Endothelial cell of umbilical vein (primary cell): ENCODE measurements at regions not wholly inside any gene's neighbourhood (a gene's known extent, or its start where the extent isn't known, plus 50 kb on each side); places are given as distances from the start of the nearest gene placed in this dataset.

Experiments used
- BruUV-seq: library from RNA; stranded (reverse); fragments of 400-500 nt; replicated peaks from 2 replicates; lab custom pipeline; 2021; lab: Mats Ljungman, UMichigan
- CTCF ChIA-PET: fragments of 300-600, 350-600 bp; sonication (Branson Sonifier 250); formaldehyde crosslinking; loops from one replicate; lab custom pipeline; 2021; ENCODE audit warnings: antibody characterized with exemption, inconsistent platforms; lab: Charles Lee
- POLR2A ChIA-PET: fragments of 300-600, 350-600 bp; sonication (Branson Sonifier 250); formaldehyde crosslinking; loops from one replicate; lab custom pipeline; 2021; ENCODE audit warnings: antibody characterized with exemption, inconsistent platforms; lab: Charles Lee
- DNase-seq: peaks from one replicate; pipeline ENCODE4 v3.0.0-alpha.2; 2011; ENCODE audit warnings: low read depth, low spot score
- FAIRE-seq: peaks from 2 replicates; lab custom pipeline; 2011; peaks lifted over from hg19 to GRCh38; lab: Jason Lieb, UNC
- H2AFZ ChIP-seq: 2 replicates; pipeline ENCODE4 v1.6.0; 2012; ENCODE audit warnings: low read depth, low read length, control low read depth, inconsistent platforms
- H3K27ac ChIP-seq: 2 replicates; pipeline ENCODE4 v1.5.1; 2011; ENCODE audit warnings: low read depth, mild to moderate bottlenecking, control low read depth, low read length, moderate library complexity; ENCODE audit not compliant: insufficient read depth
- H3K27me3 ChIP-seq, 2 experiments: 2 replicates each; pipeline versions ENCODE4 v1.6.0 to v1.6.1; 2011; ENCODE audit warnings: low read length in 2 of 2, mixed read lengths in 1 of 2; ENCODE audit not compliant: control insufficient read depth in 2 of 2, insufficient read depth in 2 of 2
- H3K36me3 ChIP-seq, 2 experiments: 2 replicates in 1 of 2; 3 replicates in 1 of 2; pipeline ENCODE4 v1.5.1; 2011; ENCODE audit warnings: low read length in 2 of 2, mild to moderate bottlenecking in 1 of 2, moderate library complexity in 1 of 2; ENCODE audit not compliant: control insufficient read depth in 2 of 2, insufficient read depth in 2 of 2; ENCODE audit errors: extremely low read depth in 1 of 2
- H3K4me1 ChIP-seq: 3 replicates; pipeline ENCODE4 v1.5.1; 2011; ENCODE audit warnings: mild to moderate bottlenecking, low read length; ENCODE audit not compliant: control insufficient read depth, insufficient read depth; ENCODE audit errors: extremely low read depth
- H3K4me2 ChIP-seq: 2 replicates; pipeline ENCODE4 v1.6.1; 2011; ENCODE audit warnings: low read length, control low read depth, mixed read lengths; ENCODE audit not compliant: insufficient read depth
- H3K4me3 ChIP-seq, 3 experiments: fragments of 200-600 bp in 1 of 3; sonication (generic), shearing (Covaris generic) in 1 of 3; replicated peaks in 1 of 3; 2 replicates each; pipeline ENCODE4 v1.5.1; 2011 to 2016; ENCODE audit warnings: control low read depth in 3 of 3, low read length in 3 of 3, mild to moderate bottlenecking in 2 of 3, inconsistent platforms in 1 of 3, low read depth in 1 of 3, moderate library complexity in 1 of 3; ENCODE audit not compliant: insufficient read depth in 1 of 3
- H3K79me2 ChIP-seq: 2 replicates; pipeline ENCODE4 v1.6.0; 2012; ENCODE audit warnings: low read length, inconsistent platforms; ENCODE audit not compliant: control insufficient read depth, insufficient read depth
- H3K9ac ChIP-seq: replicated peaks from 2 replicates; pipeline ENCODE3; 2011; ENCODE audit warnings: low read length, control low read depth; ENCODE audit not compliant: insufficient read depth; ENCODE audit errors: extremely low read depth
- H3K9me1 ChIP-seq: replicated peaks from 3 replicates; pipeline ENCODE4 v1.6.0; 2011; ENCODE audit warnings: mild to moderate bottlenecking, low read length; ENCODE audit not compliant: control insufficient read depth, insufficient read depth; ENCODE audit errors: extremely low read depth
- H3K9me3 ChIP-seq: replicated peaks from 2 replicates; pipeline ENCODE4 v1.5.1; 2012; ENCODE audit warnings: low read length, inconsistent platforms; ENCODE audit not compliant: control insufficient read depth, insufficient read depth
- H4K20me1 ChIP-seq: replicated peaks from 2 replicates; pipeline ENCODE3; 2011; ENCODE audit warnings: mild to moderate bottlenecking, low read length; ENCODE audit not compliant: control insufficient read depth, insufficient read depth; ENCODE audit errors: extremely low read depth
- CTCF ChIP-seq, 2 donors: IDR thresholded peaks; 1 replicate in 1 of 2; 2 replicates in 1 of 2; pipeline ENCODE4 v1.5.1; 2011; ENCODE audit warnings: low read length in 2 of 2, mild to moderate bottlenecking in 2 of 2, moderate library complexity in 2 of 2, control low read depth in 1 of 2, inconsistent platforms in 1 of 2, low read depth in 1 of 2; ENCODE audit not compliant: insufficient read depth in 1 of 2; ENCODE audit errors: extremely low read depth in 1 of 2
- EZH2 ChIP-seq: IDR thresholded peaks from 2 replicates; pipeline ENCODE4 v1.6.1; 2012; ENCODE audit warnings: borderline replicate concordance, low read depth, mild to moderate bottlenecking, moderate library complexity, low read length, inconsistent platforms; ENCODE audit not compliant: severe bottlenecking
- FOS ChIP-seq: IDR thresholded peaks from 2 replicates; pipeline ENCODE4 v1.6.1; 2011; ENCODE audit warnings: mild to moderate bottlenecking, low read length, moderate library complexity, borderline replicate concordance; ENCODE audit not compliant: insufficient read depth
- GATA2 ChIP-seq: IDR thresholded peaks from 2 replicates; pipeline ENCODE4 v1.7.0; 2011; ENCODE audit warnings: low read depth, mild to moderate bottlenecking, moderate library complexity, mixed read lengths, low read length; ENCODE audit not compliant: insufficient read length, insufficient read depth
- JUN ChIP-seq: IDR thresholded peaks from 2 replicates; pipeline ENCODE4 v1.6.1; 2011; ENCODE audit warnings: borderline replicate concordance, low read depth; ENCODE audit not compliant: insufficient read length, insufficient read depth
- MAX ChIP-seq: IDR thresholded peaks from 2 replicates; pipeline ENCODE4 v1.6.1; 2011; ENCODE audit not compliant: insufficient read depth, insufficient read length
- MYC ChIP-seq: IDR thresholded peaks from one replicate; pipeline ENCODE4 v1.6.1; 2011; ENCODE audit warnings: mild to moderate bottlenecking, low read depth, low read length
- POLR2A ChIP-seq: IDR thresholded peaks from 2 replicates; pipeline ENCODE4 v1.6.1; 2012; ENCODE audit warnings: low read depth, mild to moderate bottlenecking, control low read depth, low read length
- POLR2AphosphoS5 ChIP-seq: IDR thresholded peaks from 2 replicates; pipeline ENCODE4 v1.6.1; 2012; ENCODE audit warnings: low read depth, mild to moderate bottlenecking, control low read depth, low read length, moderate library complexity; ENCODE audit not compliant: insufficient read depth
- dilution Hi-C: fragments of 300-500 bp; cut with MboI; formaldehyde crosslinking; loops from one replicate; pipeline ENCODE4 v1.15.0; 2019; ENCODE audit warnings: low sequenced_read_pairs; ENCODE audit not compliant: extremely low pct_ligation_motif_present
- intact Hi-C: fragments of 100-400 bp; cut with micrococcal nuclease; formaldehyde crosslinking; loops from one replicate; pipeline ENCODE4 v1.10.0; 2022

GRCh38 chr16:56047307-56048234 is 143.7 kb upstream of the GNAO1 start:
- no peak overlapping the region for H3K9ac ChIP-seq
- TF ChIP-seq MYC (no peak), EZH2 (no peak), MAX (no peak), JUN (no peak), GATA2 (no peak), POLR2AphosphoS5 (no peak), CTCF (IDR thresholded peaks at IDR 0.05; ENCODE audit: extremely low read depth in 1 of 2, insufficient read depth in 1 of 2, low read depth in 1 of 2, low read length in 2 of 2) (no peak), FOS (no peak), POLR2A (no peak)
- no peaks in the 10 kb centered on the region for H3K4me1 ChIP-seq
- intact Hi-C loops = no loop called here
- no peaks in the 10 kb centered on the region for H4K20me1 ChIP-seq
- ChIA-PET POLR2A (no interaction called here), CTCF (no interaction called here)
- H3K79me2 ChIP-seq = no peaks in the 10 kb centered on the region
- H3K27ac ChIP-seq = no peak overlapping the region
- H2AFZ ChIP-seq = no peak overlapping the region
- H3K4me2 ChIP-seq = no peak overlapping the region
- dilution Hi-C loops = no loop called here
- no peaks in the 10 kb centered on the region for H3K27me3 ChIP-seq
- DNase-seq (no peak), FAIRE-seq (no peak)
- BruUV-seq = no TSS peak
- no peak overlapping the region for H3K4me3 ChIP-seq
- no peaks in the 10 kb centered on the region for H3K9me3 ChIP-seq
- H3K36me3 ChIP-seq = no peaks in the 10 kb centered on the region
- no peaks in the 10 kb centered on the region for H3K9me1 ChIP-seq
